H9 (cell line): ENCODE measurements at regions not wholly inside any gene's neighbourhood (a gene's known extent, or its start where the extent isn't known, plus 50 kb on each side); places are given as distances from the start of the nearest gene placed in this dataset.

Source experiments
- DNase-seq: peaks from one replicate; pipeline ENCODE4 v3.0.0-alpha.2; 2017
- H2AFZ ChIP-seq: one replicate; pipeline ENCODE4 v1.6.1; 2013; ENCODE audit warnings: mild to moderate bottlenecking, low read length, control low read depth, moderate library complexity
- H2AK5ac ChIP-seq: 2 replicates; pipeline ENCODE4 v1.6.1; 2013; ENCODE audit warnings: low read length, control low read depth, mixed read lengths; ENCODE audit not compliant: insufficient read length
- H2BK120ac ChIP-seq: one replicate; pipeline ENCODE4 v1.6.1; 2013; ENCODE audit warnings: low read depth, mild to moderate bottlenecking, low read length, control low read depth, inconsistent platforms; ENCODE audit not compliant: poor library complexity, severe bottlenecking
- H2BK12ac ChIP-seq: 2 replicates; pipeline ENCODE4 v1.6.1; 2013; ENCODE audit warnings: low read length, control low read depth, mixed read lengths, low read depth; ENCODE audit not compliant: insufficient read length
- H2BK15ac ChIP-seq: 2 replicates; pipeline ENCODE4 v1.6.1; 2013; ENCODE audit warnings: low read depth, low read length, control low read depth
- H2BK20ac ChIP-seq: one replicate; pipeline ENCODE4 v1.6.1; 2013; ENCODE audit warnings: low read depth, mild to moderate bottlenecking, low read length, control low read depth, inconsistent platforms; ENCODE audit not compliant: poor library complexity, severe bottlenecking
- H2BK5ac ChIP-seq: 2 replicates; pipeline ENCODE4 v1.6.1; 2013; ENCODE audit warnings: low read length, control low read depth, mixed read lengths; ENCODE audit not compliant: insufficient read length
- H3K14ac ChIP-seq: 2 replicates; pipeline ENCODE4 v1.6.1; 2013; ENCODE audit warnings: low read length, control low read depth; ENCODE audit not compliant: insufficient read depth
- H3K18ac ChIP-seq: 2 replicates; pipeline ENCODE4 v1.6.1; 2013; ENCODE audit warnings: low read depth, mild to moderate bottlenecking, mixed read lengths, low read length, control low read depth; ENCODE audit not compliant: insufficient read length
- H3K23ac ChIP-seq: 2 replicates; pipeline ENCODE4 v1.6.1; 2013; ENCODE audit warnings: low read length, control low read depth, mixed read lengths, low read depth; ENCODE audit not compliant: insufficient read length
- H3K23me2 ChIP-seq: 2 replicates; pipeline ENCODE4 v1.6.1; 2013; ENCODE audit warnings: low read depth, mild to moderate bottlenecking, mixed read lengths, low read length, control low read depth; ENCODE audit not compliant: insufficient read length, poor library complexity, severe bottlenecking
- H3K27ac ChIP-seq: 2 replicates; pipeline ENCODE4 v1.5.1; 2013; ENCODE audit warnings: low read length, control low read depth, mixed read lengths, low read depth; ENCODE audit not compliant: insufficient read length
- H3K27me3 ChIP-seq: 2 replicates; pipeline ENCODE4 v1.6.1; 2013; ENCODE audit warnings: low read length, control low read depth, inconsistent platforms; ENCODE audit not compliant: insufficient read depth
- H3K4ac ChIP-seq: 2 replicates; pipeline ENCODE4 v1.6.1; 2013; ENCODE audit warnings: low read depth, mild to moderate bottlenecking, control low read depth, inconsistent platforms, low read length, moderate library complexity
- H3K4me1 ChIP-seq: 2 replicates; pipeline ENCODE4 v1.6.1; 2013; ENCODE audit warnings: low read length, control low read depth, inconsistent platforms; ENCODE audit not compliant: insufficient read depth
- H3K4me2 ChIP-seq: 2 replicates; pipeline ENCODE4 v1.6.1; 2013; ENCODE audit warnings: low read length, control low read depth, mixed read lengths; ENCODE audit not compliant: insufficient read length, insufficient read depth
- H3K56ac ChIP-seq: 2 replicates; pipeline ENCODE4 v1.6.1; 2013; ENCODE audit warnings: low read depth, mild to moderate bottlenecking, mixed read lengths, low read length, control low read depth; ENCODE audit not compliant: insufficient read length
- H3K79me1 ChIP-seq: 2 replicates; pipeline ENCODE4 v1.6.1; 2013; ENCODE audit warnings: low read depth, mild to moderate bottlenecking, moderate library complexity, low read length, control low read depth, inconsistent platforms; ENCODE audit not compliant: insufficient read depth, poor library complexity, severe bottlenecking
- H3K79me2 ChIP-seq: 2 replicates; pipeline ENCODE4 v1.6.1; 2013; ENCODE audit warnings: low read length, control low read depth, inconsistent platforms; ENCODE audit not compliant: insufficient read depth
- H3K9ac ChIP-seq: 2 replicates; pipeline ENCODE4 v1.6.1; 2013; ENCODE audit warnings: low read length, control low read depth, mixed read lengths; ENCODE audit not compliant: insufficient read length; ENCODE audit errors: extremely low read depth
- H3K9me3 ChIP-seq: one replicate; pipeline ENCODE4 v1.6.1; 2013; ENCODE audit warnings: low read depth, low read length, inconsistent platforms; ENCODE audit not compliant: control insufficient read depth
- H3T11ph ChIP-seq: one replicate; pipeline ENCODE4 v1.6.1; 2013; ENCODE audit warnings: mild to moderate bottlenecking, low read length, control low read depth, inconsistent platforms
- H4K20me1 ChIP-seq: one replicate; pipeline ENCODE4 v1.6.1; 2013; ENCODE audit not compliant: control insufficient read depth, insufficient read length, insufficient read depth
- H4K5ac ChIP-seq: 2 replicates; pipeline ENCODE4 v1.6.1; 2013; ENCODE audit warnings: low read depth, mild to moderate bottlenecking, mixed read lengths, low read length, control low read depth; ENCODE audit not compliant: insufficient read length
- H4K8ac ChIP-seq: replicated peaks from 2 replicates; pipeline ENCODE4 v1.6.1; 2013; ENCODE audit warnings: low read length, control low read depth, mixed read lengths, low read depth; ENCODE audit not compliant: insufficient read length
- H4K91ac ChIP-seq: 2 replicates; pipeline ENCODE4 v1.6.1; 2013; ENCODE audit warnings: low read depth, mild to moderate bottlenecking, moderate library complexity, mixed read lengths, low read length, control low read depth; ENCODE audit not compliant: insufficient read length
- H3K27ac Mint-ChIP-seq, 3 experiments: 2 replicates in 2 of 3; 3 replicates in 1 of 3; pipeline ENCODE4 v1.8.0; 2020 to 2021; ENCODE audit warnings: mixed read lengths in 3 of 3, mild to moderate bottlenecking in 1 of 3, moderate library complexity in 1 of 3
- H3K27me3 Mint-ChIP-seq: 2 replicates; pipeline ENCODE4 v1.8.0; 2021; ENCODE audit warnings: low read depth, mild to moderate bottlenecking, moderate library complexity, mixed read lengths
- H3K36me3 Mint-ChIP-seq, 3 experiments: 2 replicates in 2 of 3; 3 replicates in 1 of 3; pipeline ENCODE4 v1.8.0; 2020 to 2021; ENCODE audit warnings: low read depth in 3 of 3, mixed read lengths in 3 of 3; ENCODE audit not compliant: insufficient read depth in 1 of 3
- H3K4me1 Mint-ChIP-seq, 2 experiments: 2 replicates each; pipeline ENCODE4 v1.8.0; 2020; ENCODE audit warnings: mixed read lengths in 2 of 2
- H3K4me3 Mint-ChIP-seq, 2 experiments: 2 replicates in 1 of 2; 3 replicates in 1 of 2; pipeline ENCODE4 v1.8.0; 2020 to 2021; ENCODE audit warnings: mild to moderate bottlenecking in 2 of 2, mixed read lengths in 2 of 2, moderate library complexity in 1 of 2
- H3K9me3 Mint-ChIP-seq, 2 experiments: 2 replicates in 1 of 2; 3 replicates in 1 of 2; pipeline ENCODE4 v1.8.0; 2020; ENCODE audit warnings: mild to moderate bottlenecking in 2 of 2, mixed read lengths in 2 of 2, moderate library complexity in 1 of 2
- WGBS: extraction: QIAGEN DNeasy Blood & Tissue Kit; methylation state at CpG from one replicate; pipeline ENCODE4 v1.1.7; 2013; ENCODE audit warnings: missing lambda C conversion rate, low lambda C conversion rate, mixed read lengths; ENCODE audit not compliant: insufficient read length; ENCODE audit errors: extremely low coverage; 5-methylcytosine and 5-hydroxymethylcytosine counted together
- TF ChIP-seq, protein P1 (sequence below): fragments of 200-600 bp; sonication (generic); conservative IDR thresholded peaks from 3 replicates; pipeline ENCODE4 v1.8.0; 2021; ENCODE audit warnings: antibody characterized with exemption, mild to moderate bottlenecking

DNA sequence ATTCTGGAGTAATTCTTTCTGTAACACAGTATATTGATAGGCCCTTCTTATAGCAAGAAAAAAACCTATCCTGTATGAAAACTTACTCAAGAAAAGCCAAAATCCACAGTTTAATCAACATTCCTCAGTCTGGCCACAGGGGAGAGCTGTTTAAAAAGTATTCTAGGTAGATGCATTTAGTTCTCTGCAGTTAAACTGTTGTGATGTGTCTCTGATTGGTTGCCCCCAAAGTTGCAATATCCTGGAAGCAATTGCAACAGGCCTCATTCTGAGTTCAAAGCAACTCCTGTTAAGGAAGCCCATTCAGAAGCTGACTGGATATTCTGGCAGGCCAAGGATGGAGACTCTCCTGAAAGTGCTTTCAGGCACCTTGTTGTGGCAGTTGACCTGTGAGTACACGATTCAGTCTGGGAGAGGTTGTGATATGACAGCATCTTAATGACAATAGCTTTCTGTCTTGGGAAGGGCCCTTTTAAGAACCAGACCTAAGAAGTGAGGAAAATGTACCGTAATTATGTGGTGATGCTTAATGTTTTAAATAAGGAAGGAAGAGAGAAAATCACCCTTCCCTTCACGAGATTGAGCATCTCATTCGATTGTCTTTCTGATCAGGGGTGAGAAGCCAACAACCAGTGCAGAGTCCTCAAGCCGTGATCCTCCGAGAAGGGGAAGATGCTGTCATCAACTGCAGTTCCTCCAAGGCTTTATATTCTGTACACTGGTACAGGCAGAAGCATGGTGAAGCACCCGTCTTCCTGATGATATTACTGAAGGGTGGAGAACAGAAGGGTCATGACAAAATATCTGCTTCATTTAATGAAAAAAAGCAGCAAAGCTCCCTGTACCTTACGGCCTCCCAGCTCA, 420.7 kb downstream of the DAD1 start:
- Histone ChIP-seq H4K91ac (no peak overlapping the region), H3K18ac (no peak overlapping the region), H3K4me2 (no peak overlapping the region), H2BK12ac (no peak overlapping the region), H4K5ac (no peak overlapping the region), H3K4me1 (peaks cover 3% of the 10 kb centered on the region), H2BK5ac (no peak overlapping the region), H3K9ac (no peak overlapping the region), H3K14ac (no peak overlapping the region), H3K9me3 (no peaks in the 10 kb centered on the region), H2BK20ac (no peak overlapping the region), H2AK5ac (no peak overlapping the region), H2AFZ (no peak overlapping the region), H2BK120ac (no peak overlapping the region), H2BK15ac (no peak overlapping the region), H4K20me1 (no peaks in the 10 kb centered on the region), H3K27me3 (no peaks in the 10 kb centered on the region), H3K4ac (no peak overlapping the region), H3K79me2 (no peaks in the 10 kb centered on the region), H3K56ac (no peak overlapping the region), H3K27ac (no peak overlapping the region), H3K23ac (no peak overlapping the region), H3K79me1 (no peaks in the 10 kb centered on the region), H4K8ac (no peak overlapping the region), H3K23me2 (no peaks in the 10 kb centered on the region), H3T11ph (no peak overlapping the region)
- H3K9me3 Mint-ChIP-seq = no peaks in the 10 kb centered on the region
- H3K4me3 Mint-ChIP-seq = no peak overlapping the region
- WGBS = no CpG with 5 or more reads among the region's 8 CpGs
- no peak for DNase-seq
- H3K4me1 Mint-ChIP-seq = peaks cover 38 to 53% of the 10 kb centered on the region in 2 experiments
- H3K27me3 Mint-ChIP-seq = no peaks in the 10 kb centered on the region
- H3K36me3 Mint-ChIP-seq = no peaks in the 10 kb centered on the region
- TF ChIP-seq, protein P1, sequence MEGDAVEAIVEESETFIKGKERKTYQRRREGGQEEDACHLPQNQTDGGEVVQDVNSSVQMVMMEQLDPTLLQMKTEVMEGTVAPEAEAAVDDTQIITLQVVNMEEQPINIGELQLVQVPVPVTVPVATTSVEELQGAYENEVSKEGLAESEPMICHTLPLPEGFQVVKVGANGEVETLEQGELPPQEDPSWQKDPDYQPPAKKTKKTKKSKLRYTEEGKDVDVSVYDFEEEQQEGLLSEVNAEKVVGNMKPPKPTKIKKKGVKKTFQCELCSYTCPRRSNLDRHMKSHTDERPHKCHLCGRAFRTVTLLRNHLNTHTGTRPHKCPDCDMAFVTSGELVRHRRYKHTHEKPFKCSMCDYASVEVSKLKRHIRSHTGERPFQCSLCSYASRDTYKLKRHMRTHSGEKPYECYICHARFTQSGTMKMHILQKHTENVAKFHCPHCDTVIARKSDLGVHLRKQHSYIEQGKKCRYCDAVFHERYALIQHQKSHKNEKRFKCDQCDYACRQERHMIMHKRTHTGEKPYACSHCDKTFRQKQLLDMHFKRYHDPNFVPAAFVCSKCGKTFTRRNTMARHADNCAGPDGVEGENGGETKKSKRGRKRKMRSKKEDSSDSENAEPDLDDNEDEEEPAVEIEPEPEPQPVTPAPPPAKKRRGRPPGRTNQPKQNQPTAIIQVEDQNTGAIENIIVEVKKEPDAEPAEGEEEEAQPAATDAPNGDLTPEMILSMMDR = no peak; the same call in 2 of the 3 replicates
- peak overlapping the region in 1 of 3 experiments; percentile 53; a peak in 1 of 7 replicates for H3K27ac Mint-ChIP-seq
